Esophagus muscularis mucosa (tissue), 3 donors: ENCODE measurements at regions not wholly inside any gene's neighbourhood (a gene's known extent, or its start where the extent isn't known, plus 50 kb on each side); places are given as distances from the start of the nearest gene placed in this dataset.

ENCODE experiments used
- CTCF ChIP-seq, 3 experiments: fragments of 200-600 bp in 2 of 3; fragments of 450-650 bp in 1 of 3; sonication (generic) in 2 of 3; IDR thresholded peaks; one replicate each; pipeline ENCODE4 v1.5.1; 2017 to 2019; ENCODE audit warnings: antibody characterized with exemption in 3 of 3, mild to moderate bottlenecking in 2 of 3, moderate library complexity in 1 of 3
- POLR2A ChIP-seq: fragments of 450-650 bp; IDR thresholded peaks from one replicate; pipeline ENCODE4 v1.6.1; 2017; ENCODE audit warnings: antibody characterized with exemption, moderate library complexity, mild to moderate bottlenecking, low read depth

- TF ChIP-seq CTCF (IDR thresholded peaks at IDR 0.05): no peak
- no peak for TF ChIP-seq POLR2A
Observed at GRCh38 chr6:135707426-135707825, 144.1 kb upstream of the PDE7B start.
